K562 (cell line): ENCODE measurements at regions not wholly inside any gene's neighbourhood (a gene's known extent, or its start where the extent isn't known, plus 50 kb on each side); places are given as distances from the start of the nearest gene placed in this dataset.

Experiments
- ATAC-seq: fragments of 200-7000 bp; cut with Tn5 transposase; 3 replicates; pipeline ENCODE4 v1.9.1; 2020; ENCODE audit warnings: moderate library complexity
- BruUV-seq: library from RNA; stranded (reverse); fragments of 400-500 nt; replicated peaks from 2 replicates; lab custom pipeline; 2021; lab: Mats Ljungman, UMichigan
- CTCF ChIA-PET: fragments of 300-600 bp; formaldehyde crosslinking; extraction: SDS; loops from one replicate; lab custom pipeline; 2021; ENCODE audit warnings: low intra/inter-chr PET ratio; lab: Yijun Ruan, JAX
- POLR2A ChIA-PET: fragments of 300-600, 350-650 bp; sonication (Branson Sonifier 250); formaldehyde crosslinking; extraction: SDS; loops from one replicate; lab custom pipeline; 2021; ENCODE audit warnings: antibody characterized with exemption, inconsistent platforms; lab: Yijun Ruan, JAX
- DNase-seq, 4 experiments: peaks; one replicate each; pipeline versions ENCODE4 v3.0.0 to v3.0.0-alpha.2; 2011 to 2018; ENCODE audit warnings: low spot score in 3 of 4, mixed read lengths in 3 of 4; ENCODE audit errors: extremely low read depth in 1 of 4
- FAIRE-seq: peaks from 2 replicates; lab custom pipeline; 2011; peaks lifted over from hg19 to GRCh38; lab: Jason Lieb, UNC
- H2AFZ ChIP-seq: 2 replicates; pipeline ENCODE4 v1.6.0; 2011; ENCODE audit warnings: low read depth, low read length, control low read depth, inconsistent platforms
- H3K27ac ChIP-seq: fragments of 200-600 bp; 3 replicates; pipeline ENCODE4 v1.8.0; 2011; ENCODE audit warnings: low read depth, mild to moderate bottlenecking, control low read depth, inconsistent platforms, low read length, moderate library complexity, mixed read lengths; ENCODE audit errors: extremely low read depth
- H3K27me3 ChIP-seq, 2 experiments: fragments of 300-600 bp in 1 of 2; 2 replicates in 1 of 2; 3 replicates in 1 of 2; pipeline versions ENCODE4 v1.6.0 to v1.8.0; 2011; ENCODE audit warnings: inconsistent platforms in 2 of 2, low read length in 2 of 2, mild to moderate bottlenecking in 1 of 2, mixed read lengths in 1 of 2, moderate library complexity in 1 of 2; ENCODE audit not compliant: control insufficient read depth in 2 of 2, insufficient read depth in 2 of 2
- H3K36me3 ChIP-seq: fragments of 300-600 bp; 3 replicates; pipeline ENCODE4 v1.8.0; 2011; ENCODE audit warnings: mild to moderate bottlenecking, low read length, inconsistent platforms; ENCODE audit not compliant: control insufficient read depth, insufficient read depth
- H3K4me1 ChIP-seq, 2 experiments: fragments of 200-600 bp in 1 of 2; replicated peaks in 1 of 2; 2 replicates in 1 of 2; 3 replicates in 1 of 2; pipeline versions ENCODE4 v1.5.1 to v1.8.0; 2011; ENCODE audit warnings: inconsistent platforms in 2 of 2, low read length in 2 of 2, mild to moderate bottlenecking in 1 of 2, mixed read lengths in 1 of 2, moderate library complexity in 1 of 2; ENCODE audit not compliant: control insufficient read depth in 2 of 2, insufficient read depth in 2 of 2
- H3K4me2 ChIP-seq: 2 replicates; pipeline ENCODE4 v1.6.1; 2011; ENCODE audit warnings: low read length, control low read depth, inconsistent platforms, mixed read lengths; ENCODE audit not compliant: insufficient read depth
- H3K4me3 ChIP-seq: fragments of 200-600 bp; sonication (generic), shearing (Covaris generic); 2 replicates; pipeline ENCODE4 v1.5.1; 2016; ENCODE audit warnings: control low read depth, inconsistent platforms
- H3K79me2 ChIP-seq: fragments of 200-600 bp; 3 replicates; pipeline ENCODE4 v1.8.0; 2011; ENCODE audit warnings: low read length, inconsistent platforms; ENCODE audit not compliant: control insufficient read depth, insufficient read depth
- H3K9ac ChIP-seq, 2 experiments: 2 replicates each; pipeline versions ENCODE4 v1.6.0 to v1.6.1; 2011; ENCODE audit warnings: low read depth in 2 of 2, low read length in 2 of 2, control low read depth in 1 of 2, inconsistent platforms in 1 of 2, mild to moderate bottlenecking in 1 of 2, mixed read lengths in 1 of 2; ENCODE audit not compliant: insufficient read depth in 1 of 2
- H3K9me1 ChIP-seq: one replicate; pipeline ENCODE4 v1.6.0; 2011; ENCODE audit warnings: inconsistent platforms, mild to moderate bottlenecking, low read length, moderate library complexity; ENCODE audit not compliant: control insufficient read depth, insufficient read depth
- H3K9me3 ChIP-seq: replicated peaks from 2 replicates; pipeline ENCODE4 v1.5.1; 2011; ENCODE audit warnings: low read depth, low read length, inconsistent platforms; ENCODE audit not compliant: control insufficient read depth, insufficient read depth
- H4K20me1 ChIP-seq: replicated peaks from 2 replicates; pipeline ENCODE4 v1.6.1; 2011; ENCODE audit warnings: low read length, inconsistent platforms, mixed read lengths; ENCODE audit not compliant: control insufficient read depth, insufficient read depth
- BHLHE40 ChIP-seq: IDR thresholded peaks from 2 replicates; pipeline ENCODE4 v1.6.1; 2011; ENCODE audit warnings: low read length, improper control_type of control experiment
- DDX20 ChIP-seq: fragments of 450-650 bp; IDR thresholded peaks from 2 replicates; pipeline ENCODE4 v1.6.1; 2016; ENCODE audit warnings: missing genetic modification characterization, low read depth, mild to moderate bottlenecking, missing compliant biosample characterization, moderate library complexity
- EZH2 ChIP-seq: IDR thresholded peaks from 2 replicates; pipeline ENCODE4 v1.6.1; 2012; ENCODE audit warnings: low read depth, mild to moderate bottlenecking, inconsistent platforms, low read length, borderline replicate concordance
- JUN ChIP-seq, 2 experiments: sonication (generic) in 1 of 2; formaldehyde crosslinking in 1 of 2; IDR thresholded peaks; 2 replicates each; pipeline versions ENCODE4 v1.6.1 to v1.8.0; 2012 to 2022; ENCODE audit warnings: borderline replicate concordance in 2 of 2, mild to moderate bottlenecking in 2 of 2, improper control_type of control experiment in 1 of 2, low read depth in 1 of 2, low read length in 1 of 2, missing genetic modification reagents in 1 of 2
- SIRT6 ChIP-seq: IDR thresholded peaks from one replicate; pipeline ENCODE4 v1.6.1; 2012; ENCODE audit warnings: low read depth, mild to moderate bottlenecking, control low read depth, inconsistent platforms, low read length, moderate library complexity
- SREBF2 ChIP-seq: sonication (generic); formaldehyde crosslinking; IDR thresholded peaks from 2 replicates; pipeline ENCODE4 v1.4.0; 2020; ENCODE audit warnings: mild to moderate bottlenecking, missing genetic modification reagents
- ZNF696 ChIP-seq: fragments of 250-450 bp; sonication (Bioruptor Pico); conservative IDR thresholded peaks from 2 replicates; pipeline ENCODE4 v1.4.0; 2020; ENCODE audit warnings: mild to moderate bottlenecking, moderate library complexity
- WGBS: fragments of 100-300 bp; shearing (Covaris generic); methylation state at CpG from one replicate; pipeline ENCODE4 v1.1.6; 2016; ENCODE audit warnings: low coverage, mixed read lengths; ENCODE audit not compliant: insufficient coverage; ENCODE audit errors: missing lambda C conversion rate; 5-methylcytosine and 5-hydroxymethylcytosine counted together
- in situ Hi-C: fragments of 300-500 bp; cut with MboI; formaldehyde crosslinking; loops from 4 replicates; pipeline ENCODE4 v1.15.0; 2018; ENCODE audit warnings: inconsistent platforms, mixed read lengths
- intact Hi-C: fragments of 100-400 bp; cut with micrococcal nuclease; formaldehyde crosslinking; loops from 2 replicates; pipeline ENCODE4 v1.14.2; 2022
- TF ChIP-seq, protein P1 (sequence below): fragments of 250-450 bp; sonication (Bioruptor Pico); IDR thresholded peaks from 2 replicates; pipeline ENCODE4 v1.4.0; 2020

DNA sequence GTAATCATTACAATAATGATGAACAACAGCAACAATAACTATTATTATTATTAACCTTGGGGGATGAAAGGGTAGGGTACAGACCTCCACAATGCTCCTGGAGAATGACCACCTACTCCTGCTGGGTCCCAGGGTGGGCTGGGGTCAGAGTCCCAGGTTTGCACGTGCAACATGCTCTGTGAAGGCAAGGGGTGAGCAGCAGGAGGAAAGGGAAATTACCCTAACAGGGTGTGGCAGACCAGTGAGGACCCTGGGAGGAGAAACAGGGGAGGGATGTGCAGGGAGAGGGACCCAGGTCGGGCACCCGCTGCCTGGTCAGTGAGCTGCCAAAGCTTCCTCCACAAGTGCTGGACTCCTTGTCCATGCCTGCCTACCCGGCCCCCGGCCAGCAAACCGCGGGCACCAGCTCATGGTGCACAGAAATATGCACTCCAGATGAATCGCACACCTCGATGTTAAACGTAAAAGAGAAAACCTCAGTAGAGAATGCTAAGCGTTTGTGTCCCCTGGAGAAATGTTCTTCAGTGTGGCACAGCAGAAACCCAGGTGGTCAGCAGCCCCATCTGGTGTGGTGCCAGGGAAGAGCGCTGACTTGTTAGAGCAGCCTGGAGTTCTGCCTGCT is 767.1 kb downstream of the KCNJ18 start:
- Histone ChIP-seq H4K20me1 (no peaks in the 10 kb centered on the region), H3K9me1 (no peaks in the 10 kb centered on the region), H3K27me3 (peaks cover 0 to 9% of the 10 kb centered on the region in 2 experiments; a peak in 2 of 5 replicates), H3K79me2 (no peaks in the 10 kb centered on the region), H3K4me3 (no peak overlapping the region), H3K9ac (no peak overlapping the region), H3K9me3 (no peaks in the 10 kb centered on the region), H3K4me1 (peaks cover 0 to 4% of the 10 kb centered on the region in 2 experiments; a peak in 4 of 5 replicates), H3K27ac (no peak overlapping the region), H3K36me3 (no peaks in the 10 kb centered on the region), H3K4me2 (no peak overlapping the region), H2AFZ (no peak overlapping the region)
- intact Hi-C loops (no loop called here), in situ Hi-C loops (no loop called here)
- ChIA-PET CTCF (no interaction called here), POLR2A (no interaction called here)
- no peak for FAIRE-seq
- TF ChIP-seq SREBF2 (CRISPR knock-in tag): no peak
- no peak for DNase-seq
- ATAC-seq: no peak
- BruUV-seq: no TSS peak
- 4% methylated on average over 7 of the region's 12 CpGs for WGBS

DNA sequence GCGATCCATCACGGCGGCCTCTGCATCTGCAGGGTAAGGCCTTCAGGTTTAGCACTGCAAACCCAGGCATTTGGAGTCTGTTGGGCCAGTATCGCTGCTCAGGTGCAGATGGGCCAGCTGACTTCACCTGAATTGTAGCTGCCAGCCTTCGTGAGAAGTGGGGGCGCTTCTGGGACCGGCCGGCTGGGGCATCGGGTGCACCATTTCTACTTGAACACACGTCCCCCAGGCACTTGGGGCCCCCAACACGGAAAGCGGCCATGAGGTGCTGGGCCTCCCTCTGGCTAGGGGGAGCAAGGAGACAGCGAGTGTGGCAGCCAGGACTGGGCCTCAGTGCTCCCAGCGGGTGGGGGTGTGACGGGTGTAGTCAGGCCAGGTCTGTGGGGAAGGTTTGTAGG is 767.6 kb downstream of the KCNJ18 start:
- H3K27ac ChIP-seq: no peak overlapping the region
- CTCF ChIA-PET: no interaction called here
- no peak for FAIRE-seq
- DNase-seq: no peak
- no peaks in the 10 kb centered on the region for H3K36me3 ChIP-seq
- H3K4me2 ChIP-seq: no peak overlapping the region
- no peaks in the 10 kb centered on the region; a peak in 2 of 5 replicates for H3K4me1 ChIP-seq
- H3K9me3 ChIP-seq: no peaks in the 10 kb centered on the region
- H4K20me1 ChIP-seq: no peaks in the 10 kb centered on the region
- peaks cover 0 to 9% of the 10 kb centered on the region in 2 experiments; a peak in 1 of 5 replicates for H3K27me3 ChIP-seq
- POLR2A ChIA-PET: no interaction called here
- no peak overlapping the region for H3K9ac ChIP-seq
- BruUV-seq: no TSS peak
- WGBS: 7% methylated on average over 10 of the region's 15 CpGs
- no peak overlapping the region for H2AFZ ChIP-seq
- intact Hi-C loops: no loop called here
- H3K79me2 ChIP-seq: no peaks in the 10 kb centered on the region
- H3K4me3 ChIP-seq: no peak overlapping the region
- ATAC-seq: no peak; the same call in 2 of the 3 replicates
- no peaks in the 10 kb centered on the region for H3K9me1 ChIP-seq
- in situ Hi-C loops: no loop called here
- no peak for TF ChIP-seq BHLHE40
- TF ChIP-seq DDX20 (tag): no peak
- TF ChIP-seq JUN (IDR thresholded peaks at IDR 0.05; ENCODE audit: borderline replicate concordance, low read depth, low read length): no peak
- TF ChIP-seq JUN (CRISPR knock-in tag; IDR thresholded peaks at IDR 0.05; ENCODE audit: borderline replicate concordance): no peak
- TF ChIP-seq SIRT6: no peak
- no peak for TF ChIP-seq ZNF696 (CRISPR knock-in tag)
- TF ChIP-seq, protein P1, sequence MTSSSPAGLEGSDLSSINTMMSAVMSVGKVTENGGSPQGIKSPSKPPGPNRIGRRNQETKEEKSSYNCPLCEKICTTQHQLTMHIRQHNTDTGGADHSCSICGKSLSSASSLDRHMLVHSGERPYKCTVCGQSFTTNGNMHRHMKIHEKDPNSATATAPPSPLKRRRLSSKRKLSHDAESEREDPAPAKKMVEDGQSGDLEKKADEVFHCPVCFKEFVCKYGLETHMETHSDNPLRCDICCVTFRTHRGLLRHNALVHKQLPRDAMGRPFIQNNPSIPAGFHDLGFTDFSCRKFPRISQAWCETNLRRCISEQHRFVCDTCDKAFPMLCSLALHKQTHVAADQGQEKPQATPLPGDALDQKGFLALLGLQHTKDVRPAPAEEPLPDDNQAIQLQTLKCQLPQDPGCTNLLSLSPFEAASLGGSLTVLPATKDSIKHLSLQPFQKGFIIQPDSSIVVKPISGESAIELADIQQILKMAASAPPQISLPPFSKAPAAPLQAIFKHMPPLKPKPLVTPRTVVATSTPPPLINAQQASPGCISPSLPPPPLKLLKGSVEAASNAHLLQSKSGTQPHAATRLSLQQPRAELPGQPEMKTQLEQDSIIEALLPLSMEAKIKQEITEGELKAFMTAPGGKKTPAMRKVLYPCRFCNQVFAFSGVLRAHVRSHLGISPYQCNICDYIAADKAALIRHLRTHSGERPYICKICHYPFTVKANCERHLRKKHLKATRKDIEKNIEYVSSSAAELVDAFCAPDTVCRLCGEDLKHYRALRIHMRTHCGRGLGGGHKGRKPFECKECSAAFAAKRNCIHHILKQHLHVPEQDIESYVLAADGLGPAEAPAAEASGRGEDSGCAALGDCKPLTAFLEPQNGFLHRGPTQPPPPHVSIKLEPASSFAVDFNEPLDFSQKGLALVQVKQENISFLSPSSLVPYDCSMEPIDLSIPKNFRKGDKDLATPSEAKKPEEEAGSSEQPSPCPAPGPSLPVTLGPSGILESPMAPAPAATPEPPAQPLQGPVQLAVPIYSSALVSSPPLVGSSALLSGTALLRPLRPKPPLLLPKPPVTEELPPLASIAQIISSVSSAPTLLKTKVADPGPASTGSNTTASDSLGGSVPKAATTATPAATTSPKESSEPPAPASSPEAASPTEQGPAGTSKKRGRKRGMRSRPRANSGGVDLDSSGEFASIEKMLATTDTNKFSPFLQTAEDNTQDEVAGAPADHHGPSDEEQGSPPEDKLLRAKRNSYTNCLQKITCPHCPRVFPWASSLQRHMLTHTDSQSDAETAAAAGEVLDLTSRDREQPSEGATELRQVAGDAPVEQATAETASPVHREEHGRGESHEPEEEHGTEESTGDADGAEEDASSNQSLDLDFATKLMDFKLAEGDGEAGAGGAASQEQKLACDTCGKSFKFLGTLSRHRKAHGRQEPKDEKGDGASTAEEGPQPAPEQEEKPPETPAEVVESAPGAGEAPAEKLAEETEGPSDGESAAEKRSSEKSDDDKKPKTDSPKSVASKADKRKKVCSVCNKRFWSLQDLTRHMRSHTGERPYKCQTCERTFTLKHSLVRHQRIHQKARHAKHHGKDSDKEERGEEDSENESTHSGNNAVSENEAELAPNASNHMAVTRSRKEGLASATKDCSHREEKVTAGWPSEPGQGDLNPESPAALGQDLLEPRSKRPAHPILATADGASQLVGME: no peak
- no peak for TF ChIP-seq EZH2
